ENCODE measurements at regions not wholly inside any gene's neighbourhood (a gene's known extent, or its start where the extent isn't known, plus 50 kb on each side); places are given as distances from the start of the nearest gene placed in this dataset.

GRCh38 chr3:76923485-76923884 is 116.4 kb upstream of the ROBO2 start:
- no peak for TF ChIP-seq CTCF (IDR thresholded peaks at IDR 0.05)
- Histone ChIP-seq H3K9ac (ENCODE audit: low read depth in 2 of 2, low read length in 2 of 2) (no peak overlapping the region), H3K27ac (no peak overlapping the region), H3K4me1 (no peaks in the 10 kb centered on the region), H3K4me3 (no peak overlapping the region), H3K36me3 (no peaks in the 10 kb centered on the region), H3K9me3 (no peaks in the 10 kb centered on the region), H3K27me3 (no peaks in the 10 kb centered on the region)
- DNase-seq = no peak
- intact Hi-C loops (cut with DNase I) = no loop called here

GRCh38 chr3:76930712-76931111 is 109.2 kb upstream of the ROBO2 start:
- intact Hi-C loops (cut with DNase I) = no loop called here

GRCh38 chr3:76933245-76933644 is 106.7 kb upstream of the ROBO2 start:
- Histone ChIP-seq H3K4me1 (no peaks in the 10 kb centered on the region), H3K27ac (no peak overlapping the region), H3K36me3 (no peaks in the 10 kb centered on the region), H3K27me3 (no peaks in the 10 kb centered on the region), H3K4me3 (no peak overlapping the region), H3K9me3 (no peaks in the 10 kb centered on the region), H3K9ac (ENCODE audit: low read depth in 2 of 2, low read length in 2 of 2) (no peak overlapping the region)
- no peak for DNase-seq
- intact Hi-C loops (cut with DNase I) = no loop called here
- TF ChIP-seq CTCF (IDR thresholded peaks at IDR 0.05) = no peak

More at GRCh38 chr3:76930712-76931111, 109.2 kb upstream of the ROBO2 start:
- no peaks in the 10 kb centered on the region for H3K9me3 ChIP-seq
- TF ChIP-seq CTCF (IDR thresholded peaks at IDR 0.05) = no peak
- DNase-seq = no peak
- H3K27me3 ChIP-seq = no peaks in the 10 kb centered on the region
- H3K4me3 ChIP-seq = no peak overlapping the region
- H3K9ac ChIP-seq (ENCODE audit: low read depth in 2 of 2, low read length in 2 of 2) = no peak overlapping the region
- no peaks in the 10 kb centered on the region for H3K4me1 ChIP-seq
- H3K27ac ChIP-seq = no peak overlapping the region
- no peaks in the 10 kb centered on the region for H3K36me3 ChIP-seq

GRCh38 chr3:76938962-76939361 is 100.9 kb upstream of the ROBO2 start:
- TF ChIP-seq CTCF (IDR thresholded peaks at IDR 0.05) = no peak
- Histone ChIP-seq H3K27ac (no peak overlapping the region), H3K4me1 (no peaks in the 10 kb centered on the region), H3K36me3 (no peaks in the 10 kb centered on the region), H3K27me3 (no peaks in the 10 kb centered on the region), H3K4me3 (no peak overlapping the region), H3K9me3 (no peaks in the 10 kb centered on the region), H3K9ac (ENCODE audit: low read depth in 2 of 2, low read length in 2 of 2) (no peak overlapping the region)
- intact Hi-C loops (cut with DNase I) = no loop called here
- no peak for DNase-seq

GRCh38 chr3:76940181-76940770 is 99.6 kb upstream of the ROBO2 start:
- H3K27ac ChIP-seq = no peak overlapping the region
- no peaks in the 10 kb centered on the region for H3K36me3 ChIP-seq
- no peaks in the 10 kb centered on the region for H3K27me3 ChIP-seq
- H3K9me3 ChIP-seq = no peaks in the 10 kb centered on the region
- intact Hi-C loops (cut with DNase I) = no loop called here
- no peak overlapping the region for H3K4me3 ChIP-seq
- DNase-seq = no peak
- TF ChIP-seq CTCF (IDR thresholded peaks at IDR 0.05) = no peak
- no peak overlapping the region for H3K9ac ChIP-seq (ENCODE audit: low read depth in 2 of 2, low read length in 2 of 2)
- H3K4me1 ChIP-seq = no peaks in the 10 kb centered on the region

Data from colonic mucosa (tissue), 4 donors.